GM12891 (cell line): ENCODE measurements at regions not wholly inside any gene's neighbourhood (a gene's known extent, or its start where the extent isn't known, plus 50 kb on each side); places are given as distances from the start of the nearest gene placed in this dataset.

Experiments
- POLR2A ChIP-seq: IDR thresholded peaks from 2 replicates; pipeline ENCODE4 v1.6.1; 2011; ENCODE audit warnings: low read depth, low read length, control low read depth
- SPI1 ChIP-seq: IDR thresholded peaks from 2 replicates; pipeline ENCODE4 v1.6.1; 2011; ENCODE audit warnings: low read depth, low read length, control low read depth

- no peak for TF ChIP-seq POLR2A
- no peak for TF ChIP-seq SPI1
These were observed 296.0 kb downstream of the ISL1 start for GRCh38 chr5:51679286-51679685.
